GM19395 (cell line): ENCODE measurements at regions not wholly inside any gene's neighbourhood (a gene's known extent, or its start where the extent isn't known, plus 50 kb on each side); places are given as distances from the start of the nearest gene placed in this dataset.

Source experiments
- ATAC-seq: cut with Tn5 transposase; IDR thresholded peaks from one replicate; pipeline ENCODE4 v1.9.1; 2021; ENCODE audit warnings: mild to moderate bottlenecking, moderate library complexity; ENCODE audit not compliant: unreplicated experiment

DNA sequence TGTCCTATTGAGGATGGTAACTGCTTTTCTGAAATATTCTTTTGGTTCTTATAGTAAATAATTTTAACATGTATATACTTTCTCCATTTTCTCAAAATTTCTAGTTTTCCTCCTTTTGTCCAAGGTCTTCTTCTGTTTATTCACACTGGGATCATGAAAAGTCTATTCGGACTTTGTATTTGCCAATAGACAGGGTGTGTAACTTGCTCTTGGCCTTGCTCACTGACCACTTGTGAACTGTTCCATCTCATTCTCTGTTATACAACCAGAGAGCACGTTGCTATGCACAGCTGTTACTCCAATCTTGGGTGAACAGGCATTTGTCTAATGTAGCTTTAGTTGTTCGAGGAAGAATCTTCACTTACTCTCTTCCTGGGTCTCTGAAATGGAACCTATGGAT lies 388.9 kb downstream of the SH3GL2 start:
- no peak for ATAC-seq

DNA sequence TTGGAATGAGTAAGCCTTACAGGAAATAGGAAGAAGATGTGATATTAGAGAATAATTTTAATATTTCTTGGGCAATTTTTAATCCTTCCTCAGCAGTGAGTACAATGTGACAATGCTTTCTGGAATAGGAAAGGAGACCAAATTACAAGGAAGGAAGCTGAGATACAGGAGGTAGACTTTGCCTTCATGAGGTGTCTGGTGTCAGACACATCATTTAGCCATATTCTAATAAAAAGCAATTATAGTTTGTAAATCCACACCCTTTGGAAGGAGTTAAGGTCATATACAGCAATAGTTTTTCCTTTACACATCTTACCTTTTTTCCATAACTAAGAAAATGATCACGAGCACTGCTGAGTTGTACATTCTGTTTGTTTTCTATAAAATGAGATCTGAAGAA lies 390.4 kb downstream of the SH3GL2 start:
- no peak for ATAC-seq

DNA sequence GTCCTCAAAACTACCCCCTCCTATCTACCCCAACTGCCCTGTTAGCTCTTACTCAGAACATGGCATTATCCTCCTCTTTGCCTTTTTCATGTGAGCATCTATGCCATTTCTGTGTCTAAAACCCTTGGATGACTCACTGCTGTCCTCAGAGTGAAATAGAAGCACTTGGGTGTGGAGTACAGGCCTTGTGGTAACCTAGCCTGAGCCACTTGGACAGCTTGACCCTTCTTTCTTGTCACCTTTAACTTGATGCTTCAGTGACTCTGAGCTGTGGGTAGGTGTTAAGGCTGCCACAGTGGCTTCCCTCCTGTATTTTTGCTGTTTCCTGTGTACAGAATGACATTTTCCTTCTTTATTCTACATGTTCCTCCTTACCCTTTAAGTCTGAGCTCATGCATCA lies 391.4 kb downstream of the SH3GL2 start:
- ATAC-seq: no peak

DNA sequence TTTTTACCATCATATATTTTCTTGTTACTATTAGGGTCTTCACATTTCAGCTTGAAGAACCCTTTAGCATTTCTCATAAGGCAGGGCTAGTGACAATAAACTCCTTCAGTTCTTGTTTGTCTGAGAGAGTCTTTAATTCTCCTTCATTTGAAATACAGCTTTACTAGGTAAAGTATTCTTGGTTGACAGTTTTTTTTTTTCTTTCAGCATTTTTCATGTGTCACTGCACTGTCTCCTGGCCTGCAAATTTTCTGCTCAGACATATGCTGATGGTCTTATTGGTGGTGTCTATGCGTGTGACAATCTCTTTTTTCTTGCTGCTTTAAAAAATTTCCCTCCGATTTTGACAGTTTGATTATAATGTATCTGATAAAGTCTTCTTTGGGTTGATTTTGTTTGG lies 399.9 kb downstream of the SH3GL2 start:
- ATAC-seq: no peak

DNA sequence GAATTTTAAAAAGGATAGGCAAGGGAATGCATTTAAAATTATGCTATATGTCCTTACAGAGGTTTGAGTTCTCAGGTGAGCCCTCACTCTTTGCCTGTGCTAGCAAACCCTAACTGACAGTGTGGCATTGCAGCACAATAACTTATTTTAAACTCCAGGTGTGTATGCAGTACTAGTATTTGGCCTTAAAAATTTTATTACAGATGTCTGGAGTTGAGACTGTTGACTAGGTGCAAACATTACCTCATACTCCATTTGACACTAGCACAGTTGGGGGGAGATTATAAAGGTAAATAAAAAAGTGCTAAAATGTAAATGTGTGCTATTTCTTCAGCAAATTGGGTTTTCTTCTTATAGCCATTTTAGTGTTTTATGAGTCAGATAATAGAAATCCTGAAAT lies 407.7 kb downstream of the SH3GL2 start:
- no peak for ATAC-seq

DNA sequence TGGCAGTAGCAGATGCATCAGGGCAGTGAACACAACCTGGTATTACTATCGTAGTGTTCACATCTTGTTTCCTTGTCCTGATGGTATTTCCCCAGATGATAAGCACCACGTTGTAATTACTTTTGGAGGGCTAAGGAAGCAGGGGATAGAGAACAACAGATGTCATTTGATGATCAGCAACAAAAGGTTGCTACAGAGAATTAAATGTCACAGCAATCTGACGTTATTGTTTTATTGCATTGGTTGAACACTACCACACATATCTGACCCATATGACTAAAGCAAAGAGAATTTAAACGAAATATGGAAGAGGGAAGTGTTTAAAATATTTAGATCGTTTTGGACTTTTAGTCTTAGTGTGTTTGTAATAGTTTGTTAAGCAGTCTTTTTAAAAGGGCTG lies 408.3 kb downstream of the SH3GL2 start:
- no peak for ATAC-seq

DNA sequence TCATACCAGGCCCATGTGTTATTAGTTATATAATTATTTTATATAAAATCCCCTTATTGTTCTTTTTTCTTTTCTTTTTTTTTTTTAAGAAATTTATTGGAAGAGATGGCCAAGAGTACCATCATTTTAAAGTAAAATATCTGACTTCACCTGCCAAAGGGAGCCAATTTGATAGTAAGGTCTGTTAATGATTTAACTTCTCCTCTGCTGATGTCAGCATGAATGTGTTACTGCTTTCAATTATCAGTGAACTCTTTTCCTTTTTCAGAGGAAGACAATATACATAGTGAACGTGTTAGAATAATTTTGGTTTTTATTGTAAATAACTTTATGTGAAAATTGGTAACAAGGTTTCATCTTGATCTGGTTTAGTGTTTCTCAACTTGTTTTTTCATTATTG lies 409.6 kb downstream of the SH3GL2 start:
- ATAC-seq: no peak

DNA sequence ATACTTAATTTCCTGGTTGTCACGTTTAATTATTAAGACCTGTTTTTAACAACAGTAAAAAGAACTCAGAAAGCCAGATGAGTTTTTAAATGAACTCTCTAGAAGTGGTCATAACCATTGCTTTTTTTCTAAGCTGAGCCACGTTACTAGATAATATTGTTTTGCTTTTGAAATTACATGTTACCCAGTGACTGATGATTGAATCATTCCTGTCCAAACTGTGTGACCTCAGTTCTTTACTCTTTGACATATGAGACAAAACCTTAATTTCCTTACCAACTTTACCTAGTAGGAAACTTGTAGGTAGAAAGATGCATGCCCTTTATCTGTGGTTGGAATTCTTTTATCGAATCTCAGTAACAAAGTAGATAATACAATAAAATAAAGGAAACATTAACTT lies 411.7 kb downstream of the SH3GL2 start:
- no peak for ATAC-seq

DNA sequence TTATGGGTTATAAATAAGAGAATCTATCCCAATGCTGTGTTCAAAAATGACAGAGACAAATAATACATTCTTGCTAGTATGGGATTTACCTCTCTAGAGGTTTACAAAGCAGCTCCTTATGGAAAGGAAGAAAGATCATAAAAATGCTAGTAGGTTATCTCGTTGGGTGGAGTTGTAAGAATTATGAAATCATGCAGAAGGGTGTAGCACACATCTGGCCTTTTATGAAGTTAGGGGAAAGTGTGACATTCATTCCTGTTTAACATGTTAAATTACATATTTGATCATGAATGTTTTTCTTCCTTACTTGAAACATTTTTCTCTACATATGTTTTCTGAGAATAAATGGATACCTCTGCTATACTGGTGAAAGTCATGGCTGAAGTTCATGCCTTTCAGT lies 414.2 kb downstream of the SH3GL2 start:
- ATAC-seq: no peak

DNA sequence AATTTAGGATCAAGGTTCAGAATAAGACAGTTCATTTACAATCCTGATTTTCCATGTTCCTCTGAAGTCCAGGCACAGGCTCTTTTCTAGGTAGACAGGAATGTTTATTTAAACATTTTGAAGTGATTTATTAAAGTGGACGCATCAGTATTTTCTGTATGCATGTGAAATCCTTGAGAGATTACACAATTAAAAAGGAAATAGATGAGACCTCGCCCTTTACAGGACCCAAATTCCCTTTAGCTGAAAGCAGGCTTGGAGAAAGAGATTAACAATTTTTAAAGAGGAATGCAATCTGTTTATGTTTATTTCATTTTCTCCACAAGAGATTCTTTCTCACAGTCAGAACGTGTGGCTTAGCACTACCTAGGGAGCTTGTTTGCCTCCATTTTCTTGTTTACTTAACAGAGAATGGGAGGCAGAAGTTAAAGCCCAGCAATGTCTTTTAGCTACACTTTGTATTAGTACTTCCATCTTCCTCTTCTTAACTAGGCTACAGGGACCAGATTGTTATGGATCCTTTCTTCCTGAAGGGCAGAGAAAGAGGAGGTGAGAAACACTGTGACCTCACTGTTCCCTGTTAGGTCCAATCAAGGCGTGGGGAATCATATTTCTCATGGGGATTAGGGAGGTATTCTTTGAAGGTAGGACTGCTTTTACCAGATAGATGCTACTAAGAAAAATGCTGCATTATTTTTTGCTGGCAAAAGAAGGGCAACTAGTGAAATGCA lies 416.0 kb downstream of the SH3GL2 start:
- no peak for ATAC-seq

DNA sequence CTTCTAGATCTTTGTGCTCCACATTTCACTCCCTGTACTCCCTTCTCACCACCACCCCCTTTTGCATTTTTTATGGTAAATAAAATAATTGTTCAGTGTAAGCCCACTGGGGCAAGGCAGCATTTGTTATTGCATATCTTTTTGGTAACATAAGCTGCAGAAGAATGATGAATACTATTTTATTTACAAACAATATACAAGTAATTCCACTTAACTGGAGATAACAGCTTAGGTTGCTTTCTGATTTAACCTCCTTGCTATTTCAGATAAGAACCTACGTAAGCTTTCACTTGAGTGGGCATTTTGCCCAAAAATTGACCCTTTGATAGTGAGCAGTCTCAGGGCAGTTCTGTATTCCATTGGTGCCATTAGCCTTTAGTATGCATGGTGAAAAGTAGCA lies 417.9 kb downstream of the SH3GL2 start:
- ATAC-seq: no peak

DNA sequence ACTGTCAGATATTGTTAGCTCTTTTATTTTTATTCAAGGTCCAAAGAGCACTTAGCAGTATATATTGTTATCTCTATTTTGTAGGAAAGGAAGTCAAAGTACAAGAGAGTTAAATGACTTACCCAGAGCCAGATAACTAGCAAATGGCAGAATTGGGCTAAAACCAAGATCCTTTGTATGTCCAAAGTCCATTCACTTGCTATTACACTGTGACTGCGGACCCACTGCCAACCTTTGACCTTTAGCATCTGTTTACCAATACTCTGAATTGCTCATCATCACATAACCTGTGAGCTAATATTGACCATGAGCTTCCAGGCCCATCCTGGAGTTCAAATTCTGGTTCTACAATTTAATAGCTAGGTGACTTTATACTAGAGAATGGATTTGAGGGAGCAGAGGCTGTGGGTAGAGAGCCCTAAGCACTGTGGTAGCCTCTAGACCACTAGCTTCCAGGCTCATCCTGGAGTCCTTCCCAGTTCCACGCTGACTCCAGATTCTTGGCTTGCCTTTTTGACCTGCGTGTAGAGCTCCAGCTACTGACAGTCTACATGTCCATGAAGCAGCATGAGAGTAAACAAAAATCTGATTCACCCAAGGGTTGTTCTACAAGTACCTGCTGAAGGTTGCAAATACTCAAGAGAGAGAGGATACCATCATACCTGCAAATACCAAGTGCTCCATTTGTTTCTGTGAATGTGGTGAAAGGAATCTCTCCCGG lies 424.0 kb downstream of the SH3GL2 start:
- ATAC-seq: no peak

DNA sequence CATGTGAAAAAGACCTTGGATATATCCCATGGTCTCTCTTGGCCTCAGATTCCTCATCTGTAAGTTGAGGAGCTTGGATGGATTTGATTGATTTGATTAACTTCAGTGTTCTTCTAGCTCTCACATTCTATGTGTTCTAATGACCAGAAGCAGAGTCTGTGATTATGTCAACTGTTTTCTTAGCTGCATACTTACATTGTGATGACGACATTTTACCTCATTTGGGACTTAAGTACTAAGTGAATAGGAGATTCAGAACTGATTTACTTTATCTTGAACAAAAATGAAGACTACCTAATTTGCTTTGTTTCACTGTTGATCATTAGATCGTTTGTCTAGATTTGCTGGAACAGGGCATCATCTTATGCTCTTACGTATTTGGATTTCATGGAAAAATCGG lies 427.7 kb downstream of the SH3GL2 start:
- no peak for ATAC-seq

DNA sequence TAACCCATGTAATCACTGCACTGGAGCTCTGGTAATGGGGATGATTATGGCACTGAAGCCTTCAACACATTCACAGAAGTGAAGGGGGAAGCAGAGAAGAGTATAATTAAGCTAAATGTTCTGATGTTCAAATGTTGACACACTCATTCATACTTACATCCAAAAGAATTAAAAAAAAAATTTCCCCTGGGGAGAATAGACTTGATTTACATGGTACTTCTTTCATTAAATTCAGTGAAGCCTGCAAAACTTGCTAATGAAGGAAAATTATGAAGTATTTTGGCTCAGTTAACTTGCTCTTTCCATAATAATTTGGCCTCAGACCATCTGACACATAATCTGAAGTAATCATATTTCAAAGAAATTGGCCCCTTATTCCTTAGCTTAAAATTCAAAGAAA lies 428.8 kb downstream of the SH3GL2 start:
- no peak for ATAC-seq

DNA sequence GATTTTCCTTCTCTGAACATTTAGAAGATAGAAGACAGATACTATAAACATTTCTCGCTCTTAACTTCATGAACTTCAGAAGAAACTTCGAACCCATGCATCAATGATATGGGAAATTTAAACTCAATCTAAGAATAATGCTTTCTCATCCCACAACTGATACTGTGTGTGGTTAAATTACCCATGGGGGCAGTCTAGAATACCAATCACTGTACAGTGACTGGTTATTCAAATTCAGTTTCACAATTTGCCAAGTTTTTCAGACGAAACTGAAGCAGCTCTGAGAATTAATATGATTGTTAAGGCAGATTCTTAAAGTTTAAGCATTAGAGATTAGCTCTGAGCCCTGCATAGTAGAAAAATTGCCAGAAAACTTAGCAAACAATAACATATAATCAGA lies 431.0 kb downstream of the SH3GL2 start:
- no peak for ATAC-seq

DNA sequence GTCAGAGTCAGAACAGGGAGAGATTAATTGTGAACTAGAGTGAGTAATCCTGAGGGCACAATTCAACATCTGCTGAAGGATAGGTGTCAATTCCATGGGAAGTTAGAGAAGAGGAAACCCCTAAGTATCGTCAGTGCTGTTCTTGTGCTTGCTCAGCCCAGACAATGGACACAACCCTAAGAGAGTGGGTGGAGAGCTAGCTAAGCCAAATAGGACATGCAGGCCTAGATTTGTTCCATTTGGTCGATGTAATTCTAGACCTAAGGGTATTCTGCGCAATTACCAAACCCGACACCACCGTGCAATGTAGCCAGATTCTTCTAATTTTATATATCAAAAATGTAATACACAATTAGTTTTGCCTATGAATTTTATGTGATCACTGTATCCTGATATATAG lies 431.6 kb downstream of the SH3GL2 start:
- ATAC-seq: no peak

DNA sequence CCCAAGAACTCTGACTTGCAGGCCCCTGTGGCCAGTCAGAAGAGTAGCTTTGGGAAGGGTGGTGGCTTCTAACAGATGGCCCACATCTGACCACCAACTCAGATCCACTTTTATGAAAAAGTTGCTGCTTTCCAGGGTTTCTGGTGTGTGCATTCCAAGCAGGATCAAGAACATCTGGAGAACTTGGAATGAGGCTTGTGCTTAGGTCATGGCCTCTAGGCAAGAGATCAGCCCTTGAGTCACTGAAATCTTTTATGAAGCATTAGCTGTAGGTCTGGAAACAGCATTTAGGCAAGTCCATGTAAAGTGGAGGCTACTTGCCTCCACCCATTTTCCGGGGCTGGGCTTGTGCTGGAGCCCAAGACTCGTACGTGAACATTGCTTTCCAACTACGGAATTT lies 433.3 kb downstream of the SH3GL2 start:
- ATAC-seq: no peak

DNA sequence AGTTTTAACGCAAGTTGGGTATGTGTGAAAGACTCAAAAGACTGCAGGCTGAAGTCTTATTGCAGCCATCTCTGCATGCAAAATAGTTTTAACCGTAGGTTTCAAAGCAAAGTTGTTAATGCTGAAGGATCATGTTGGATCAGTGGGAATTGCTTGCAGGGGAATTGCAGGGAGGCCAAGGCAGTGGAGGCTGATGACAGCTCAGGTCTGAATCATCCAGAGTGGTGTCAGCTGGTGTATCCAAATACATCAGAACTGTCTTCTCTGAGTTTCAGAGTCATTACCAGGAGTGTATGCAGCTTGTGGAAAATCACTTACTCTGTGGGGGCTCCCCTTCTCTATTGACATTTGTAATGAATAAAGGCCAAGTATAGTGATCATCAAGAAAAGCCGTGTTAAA lies 435.7 kb downstream of the SH3GL2 start:
- no peak for ATAC-seq

DNA sequence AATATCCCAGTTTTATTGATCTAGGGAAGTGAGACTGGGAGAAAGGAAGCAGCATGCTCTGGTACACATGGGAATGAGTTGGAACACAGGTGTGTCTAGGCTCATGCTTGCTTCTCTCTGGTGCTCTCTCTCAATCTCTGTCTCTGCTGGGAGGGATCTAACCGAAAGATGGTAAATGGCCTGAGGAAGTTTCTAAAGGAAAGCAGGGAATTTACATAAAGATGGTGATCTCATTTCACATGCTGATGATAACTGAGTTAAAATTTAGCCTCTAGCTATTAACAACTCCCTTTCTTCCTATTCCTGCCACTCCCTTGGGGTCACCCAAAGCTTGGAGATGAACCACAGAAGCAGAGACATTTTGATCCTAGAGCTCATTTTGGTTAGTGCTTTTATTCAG lies 436.2 kb downstream of the SH3GL2 start:
- no peak for ATAC-seq

DNA sequence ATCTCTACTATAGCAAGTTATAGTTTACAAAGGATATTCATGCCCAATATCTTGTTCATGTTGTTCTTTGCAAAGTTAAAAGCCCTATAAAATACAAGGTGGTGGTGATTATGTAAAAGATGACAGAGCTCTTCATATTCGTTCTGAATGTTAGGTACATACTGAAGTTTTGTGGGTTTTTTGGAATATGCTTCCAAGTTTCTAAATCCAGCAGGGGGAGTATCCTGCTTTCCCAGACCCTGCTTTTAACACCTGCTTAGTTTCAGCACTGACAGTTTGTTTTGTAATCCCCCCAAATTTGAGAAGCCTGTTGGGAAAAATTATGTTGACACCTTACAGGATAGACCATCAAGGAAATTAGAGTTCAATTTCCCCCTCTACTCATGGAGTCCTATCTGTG lies 438.3 kb downstream of the SH3GL2 start:
- no peak for ATAC-seq

DNA sequence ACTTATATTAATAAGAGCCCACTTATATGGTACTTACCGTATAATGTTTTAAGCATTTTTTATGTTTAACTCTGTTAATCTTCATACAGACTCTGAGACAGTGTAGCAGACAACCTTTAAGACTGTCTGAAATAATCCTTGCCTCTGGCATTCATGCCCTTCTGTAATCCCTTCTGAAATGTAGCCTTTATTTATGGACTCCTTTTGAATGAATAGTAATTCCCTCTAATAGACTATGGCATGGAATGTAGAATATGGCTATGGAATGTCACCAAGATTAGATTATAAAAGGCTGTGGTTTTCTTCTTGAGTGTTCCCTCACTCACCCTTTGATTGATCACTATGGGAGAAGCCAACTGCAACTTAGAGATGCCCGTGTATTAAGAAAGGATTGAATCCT lies 439.4 kb downstream of the SH3GL2 start:
- ATAC-seq: no peak

DNA sequence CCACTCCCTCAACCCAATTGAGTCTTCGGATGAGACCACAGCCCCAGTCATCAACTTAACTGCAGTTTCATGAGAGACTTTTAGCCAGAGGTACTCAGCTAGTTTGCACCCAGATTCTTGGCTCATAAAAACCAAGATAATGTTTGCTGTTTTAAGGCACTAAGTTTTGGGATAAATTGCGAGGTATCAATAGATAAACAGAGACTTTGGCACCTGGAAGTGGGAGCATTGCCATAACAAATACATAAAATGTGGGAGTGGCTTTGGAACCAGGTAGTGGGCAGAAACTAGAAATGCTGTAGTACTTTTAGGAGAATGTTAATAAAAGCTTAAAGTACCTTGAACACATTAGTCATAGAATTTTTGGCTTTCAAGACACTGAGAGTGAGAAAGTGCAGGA lies 439.8 kb downstream of the SH3GL2 start:
- no peak for ATAC-seq
